ENCODE measurements at regions not wholly inside any gene's neighbourhood (a gene's known extent, or its start where the extent isn't known, plus 50 kb on each side); places are given as distances from the start of the nearest gene placed in this dataset.

- TF ChIP-seq ZFX (IDR thresholded peaks at IDR 0.05; ENCODE audit: borderline replicate concordance) (no peak), CTCF (IDR thresholded peaks at IDR 0.05) (no peak)
- no peak overlapping the region for H3K27ac ChIP-seq
These were observed 276.4 kb upstream of the PLXNA2 start for GRCh38 chr1:208520438-208521099.

GRCh38 chr1:208521534-208521933 is 277.4 kb upstream of the PLXNA2 start:
- no peak for TF ChIP-seq ZFX (IDR thresholded peaks at IDR 0.05; ENCODE audit: borderline replicate concordance)
- TF ChIP-seq CTCF (IDR thresholded peaks at IDR 0.05) = no peak
- no peak overlapping the region for H3K27ac ChIP-seq

GRCh38 chr1:208523007-208523406 is 278.8 kb upstream of the PLXNA2 start:
- TF ChIP-seq ZFX (IDR thresholded peaks at IDR 0.05; ENCODE audit: borderline replicate concordance) = no peak
- no peak for TF ChIP-seq CTCF (IDR thresholded peaks at IDR 0.05)

GRCh38 chr1:208524376-208524775 is 280.2 kb upstream of the PLXNA2 start:
- H3K27ac ChIP-seq = no peak overlapping the region
- TF ChIP-seq ZFX (IDR thresholded peaks at IDR 0.05; ENCODE audit: borderline replicate concordance) (no peak), CTCF (IDR thresholded peaks at IDR 0.05) (no peak)

More at GRCh38 chr1:208523007-208523406, 278.8 kb upstream of the PLXNA2 start:
- no peak overlapping the region for H3K27ac ChIP-seq

- H3K27ac ChIP-seq = no peak overlapping the region
- TF ChIP-seq ZFX (IDR thresholded peaks at IDR 0.05; ENCODE audit: borderline replicate concordance) = no peak
- no peak for TF ChIP-seq CTCF (IDR thresholded peaks at IDR 0.05)
These were observed 280.7 kb upstream of the PLXNA2 start for GRCh38 chr1:208524925-208525324.

- TF ChIP-seq ZFX (IDR thresholded peaks at IDR 0.05; ENCODE audit: borderline replicate concordance) (no peak), CTCF (IDR thresholded peaks at IDR 0.05) (no peak)
These were observed 281.2 kb upstream of the PLXNA2 start for GRCh38 chr1:208525417-208525816.

GRCh38 chr1:208526613-208527125 is 282.5 kb upstream of the PLXNA2 start:
- H3K27ac ChIP-seq = no peak overlapping the region

More at GRCh38 chr1:208525417-208525816, 281.2 kb upstream of the PLXNA2 start:
- H3K27ac ChIP-seq = no peak overlapping the region

More at GRCh38 chr1:208526613-208527125, 282.5 kb upstream of the PLXNA2 start:
- TF ChIP-seq ZFX (IDR thresholded peaks at IDR 0.05; ENCODE audit: borderline replicate concordance) (no peak), CTCF (IDR thresholded peaks at IDR 0.05) (no peak)
